Left ventricle myocardium inferior (tissue), 1 donor: ENCODE measurements at regions not wholly inside any gene's neighbourhood (a gene's known extent, or its start where the extent isn't known, plus 50 kb on each side); places are given as distances from the start of the nearest gene placed in this dataset.

ENCODE experiments used
- DNase-seq: peaks from one replicate; pipeline ENCODE4 v3.0.0-alpha.2; 2020
- H3K27ac ChIP-seq: fragments of 200-600 bp; replicated peaks from 2 replicates; pipeline ENCODE4 v1.8.0; 2021
- H3K27me3 ChIP-seq: fragments of 200-600 bp; 2 replicates; pipeline ENCODE4 v1.8.0; 2021; ENCODE audit warnings: low read depth
- H3K36me3 ChIP-seq: fragments of 200-600 bp; 2 replicates; pipeline ENCODE4 v1.8.0; 2021
- H3K4me1 ChIP-seq: fragments of 200-600 bp; 2 replicates; pipeline ENCODE4 v1.8.0; 2021
- H3K4me3 ChIP-seq: fragments of 200-600 bp; 2 replicates; pipeline ENCODE4 v1.8.0; 2021; ENCODE audit warnings: mild to moderate bottlenecking, moderate library complexity
- H3K9me3 ChIP-seq: fragments of 200-600 bp; replicated peaks from 2 replicates; pipeline ENCODE4 v1.8.0; 2021
- CTCF ChIP-seq: fragments of 200-600 bp; IDR thresholded peaks from 2 replicates; pipeline ENCODE4 v1.8.0; 2021; ENCODE audit warnings: antibody characterized with exemption, mild to moderate bottlenecking, borderline replicate concordance
- intact Hi-C: fragments of 100-400 bp; cut with micrococcal nuclease; formaldehyde crosslinking; loops from one replicate; pipeline ENCODE4 v1.11.0; 2022
- donor health status: DM: no; HTN: yes; CAD: no; lungs with severe emphysema.

GRCh38 chr21:41564871-41565274 is 56.9 kb upstream of the TMPRSS2 start:
- Histone ChIP-seq H3K27ac (no peak overlapping the region), H3K4me3 (no peak overlapping the region), H3K9me3 (no peaks in the 10 kb centered on the region), H3K36me3 (no peaks in the 10 kb centered on the region), H3K27me3 (peaks cover 62% of the 10 kb centered on the region), H3K4me1 (no peaks in the 10 kb centered on the region)
- TF ChIP-seq CTCF: no peak
- no peak for DNase-seq
- intact Hi-C loops: no loop called here

- no peak for TF ChIP-seq CTCF
- no peaks in the 10 kb centered on the region for H3K36me3 ChIP-seq
- no peaks in the 10 kb centered on the region for H3K4me1 ChIP-seq
- H3K9me3 ChIP-seq: no peaks in the 10 kb centered on the region
- H3K4me3 ChIP-seq: no peak overlapping the region
- intact Hi-C loops: no loop called here
- peak; percentile 30 for DNase-seq
- peaks cover 48% of the 10 kb centered on the region for H3K27me3 ChIP-seq
- no peak overlapping the region for H3K27ac ChIP-seq
Observed at GRCh38 chr21:41562101-41563000, 54.4 kb upstream of the TMPRSS2 start.

- intact Hi-C loops: no loop called here
- no peak for DNase-seq
- TF ChIP-seq CTCF: no peak
- Histone ChIP-seq H3K4me3 (no peak overlapping the region), H3K9me3 (no peaks in the 10 kb centered on the region), H3K36me3 (no peaks in the 10 kb centered on the region), H3K27ac (no peak overlapping the region), H3K27me3 (peaks cover 53% of the 10 kb centered on the region), H3K4me1 (no peaks in the 10 kb centered on the region)
Observed at GRCh38 chr21:41561701-41562100, 53.7 kb upstream of the TMPRSS2 start.

- intact Hi-C loops: no loop called here
- no peaks in the 10 kb centered on the region for H3K36me3 ChIP-seq
- no peaks in the 10 kb centered on the region for H3K4me1 ChIP-seq
- no peak for DNase-seq
- H3K27ac ChIP-seq: no peak overlapping the region
- H3K27me3 ChIP-seq: peaks cover 55% of the 10 kb centered on the region
- H3K4me3 ChIP-seq: no peak overlapping the region
- no peaks in the 10 kb centered on the region for H3K9me3 ChIP-seq
- no peak for TF ChIP-seq CTCF
Observed at GRCh38 chr21:41560661-41561158, 52.8 kb upstream of the TMPRSS2 start.

- H3K36me3 ChIP-seq: no peaks in the 10 kb centered on the region
- intact Hi-C loops: no loop called here
- H3K27me3 ChIP-seq: peaks cover 55% of the 10 kb centered on the region
- TF ChIP-seq CTCF: no peak
- no peak overlapping the region for H3K27ac ChIP-seq
- no peak overlapping the region for H3K4me3 ChIP-seq
- no peaks in the 10 kb centered on the region for H3K9me3 ChIP-seq
- H3K4me1 ChIP-seq: no peaks in the 10 kb centered on the region
- DNase-seq: no peak
Observed at GRCh38 chr21:41559658-41560631, 52.0 kb upstream of the TMPRSS2 start.
